HCT116 (cell line): ENCODE measurements at regions not wholly inside any gene's neighbourhood (a gene's known extent, or its start where the extent isn't known, plus 50 kb on each side); places are given as distances from the start of the nearest gene placed in this dataset.

Source experiments
- ATAC-seq: fragments of 200-7000 bp; cut with Tn5 transposase; 2 replicates; pipeline ENCODE4 v1.9.1; 2020; ENCODE audit warnings: mild to moderate bottlenecking, moderate library complexity
- BruUV-seq: library from RNA; stranded (reverse); fragments of 400-500 nt; replicated peaks from 2 replicates; lab custom pipeline; 2021; lab: Mats Ljungman, UMichigan
- CTCF ChIA-PET: fragments of 300-600 bp; sonication (Branson Sonifier 250); formaldehyde crosslinking; loops from one replicate; lab custom pipeline; 2021; ENCODE audit warnings: antibody characterized with exemption; lab: Charles Lee
- POLR2A ChIA-PET: fragments of 300-600, 350-600 bp; sonication (Branson Sonifier 250); formaldehyde crosslinking; loops from one replicate; lab custom pipeline; 2021; ENCODE audit warnings: antibody characterized with exemption; lab: Charles Lee
- RAD21 ChIA-PET, 2 experiments: fragments of 300-600 bp; sonication (Branson Sonifier 250); formaldehyde crosslinking; loops; one replicate each; lab custom pipeline; 2023; ENCODE audit warnings: low total read pairs in 2 of 2; ENCODE audit not compliant: uncharacterized antibody in 2 of 2, unreplicated experiment in 2 of 2, low non-redundant PET in 1 of 2; lab: Charles Lee
- DNase-seq: peaks from one replicate; pipeline ENCODE4 v3.0.0-alpha.2; 2010; ENCODE audit warnings: low read depth, low spot score
- H2AFZ ChIP-seq: fragments of 200-600 bp; shearing (Covaris generic), sonication (generic); 2 replicates; pipeline ENCODE4 v1.6.1; 2017; ENCODE audit warnings: low read depth, mixed run types, mixed read lengths, antibody characterized with exemption, low read length; ENCODE audit not compliant: poor library complexity, severe bottlenecking
- H3K27ac ChIP-seq: 2 replicates; pipeline ENCODE4 v1.5.1; 2012; ENCODE audit warnings: low read depth, low read length
- H3K27me3 ChIP-seq: fragments of 200-600 bp; sonication (generic); 2 replicates; pipeline ENCODE4 v1.6.1; 2016; ENCODE audit warnings: mixed run types, low read length, mixed read lengths; ENCODE audit not compliant: insufficient read depth
- H3K36me3 ChIP-seq, 2 experiments: fragments of 200-500 bp in 1 of 2; fragments of 200-600 bp in 1 of 2; sonication (Bioruptor generic) in 1 of 2; sonication (generic) in 1 of 2; 2 replicates each; pipeline versions ENCODE4 v1.5.1 to v1.6.1; 2014 to 2016; ENCODE audit warnings: low read length in 2 of 2, inconsistent platforms in 1 of 2, mixed read lengths in 1 of 2, mixed run types in 1 of 2; ENCODE audit not compliant: insufficient read depth in 2 of 2, control insufficient read depth in 1 of 2
- H3K4me1 ChIP-seq, 2 experiments: fragments of 200-600 bp in 1 of 2; sonication (generic) in 1 of 2; 2 replicates each; pipeline versions ENCODE4 v1.5.1 to v1.6.1; 2012 to 2017; ENCODE audit warnings: low read length in 2 of 2, inconsistent platforms in 1 of 2, mild to moderate bottlenecking in 1 of 2, mixed read lengths in 1 of 2, mixed run types in 1 of 2, moderate library complexity in 1 of 2; ENCODE audit not compliant: insufficient read depth in 2 of 2, control insufficient read depth in 1 of 2
- H3K4me2 ChIP-seq: fragments of 200-600 bp; sonication (generic); 2 replicates; pipeline ENCODE4 v1.6.1; 2017; ENCODE audit warnings: mixed run types, low read length, mixed read lengths
- H3K4me3 ChIP-seq, 2 experiments: fragments of 200-600 bp in 1 of 2; sonication (generic) in 1 of 2; replicated peaks in 1 of 2; 2 replicates each; pipeline ENCODE4 v1.5.1; 2011 to 2016; ENCODE audit warnings: low read length in 2 of 2, control low read depth in 1 of 2, low read depth in 1 of 2, mild to moderate bottlenecking in 1 of 2, mixed read lengths in 1 of 2, mixed run types in 1 of 2
- H3K79me2 ChIP-seq: fragments of 200-600 bp; sonication (generic); 2 replicates; pipeline ENCODE4 v1.6.1; 2017; ENCODE audit warnings: mild to moderate bottlenecking, mixed run types, low read length, moderate library complexity, mixed read lengths; ENCODE audit not compliant: insufficient read depth
- H3K9ac ChIP-seq: fragments of 200-600 bp; sonication (generic); 2 replicates; pipeline ENCODE4 v1.6.1; 2016; ENCODE audit warnings: low read length, mixed read lengths
- H3K9me2 ChIP-seq: fragments of 200-600 bp; sonication (generic), shearing (Covaris generic); 2 replicates; pipeline ENCODE4 v1.6.1; 2017; ENCODE audit warnings: mixed run types, mild to moderate bottlenecking, moderate library complexity; ENCODE audit not compliant: insufficient read depth
- H3K9me3 ChIP-seq, 2 experiments: fragments of 200-500 bp in 1 of 2; fragments of 200-600 bp in 1 of 2; sonication (Bioruptor generic) in 1 of 2; sonication (generic) in 1 of 2; 2 replicates each; pipeline ENCODE4 v1.6.1; 2014 to 2017; ENCODE audit warnings: low read length in 2 of 2, mixed read lengths in 2 of 2, inconsistent platforms in 1 of 2, low read depth in 1 of 2, mild to moderate bottlenecking in 1 of 2, mixed run types in 1 of 2, moderate library complexity in 1 of 2; ENCODE audit not compliant: control insufficient read depth in 1 of 2, insufficient read depth in 1 of 2
- H4K20me1 ChIP-seq: fragments of 200-600 bp; sonication (generic), shearing (Covaris generic); 2 replicates; pipeline ENCODE4 v1.6.1; 2017; ENCODE audit warnings: mixed run types, mild to moderate bottlenecking, moderate library complexity; ENCODE audit not compliant: insufficient read depth
- CBX3 ChIP-seq: IDR thresholded peaks from 2 replicates; pipeline ENCODE4 v1.6.1; 2012; ENCODE audit warnings: low read depth
- EGR1 ChIP-seq: IDR thresholded peaks from 2 replicates; pipeline ENCODE4 v1.6.1; 2012; ENCODE audit warnings: low read depth
- ELF1 ChIP-seq: IDR thresholded peaks from 2 replicates; pipeline ENCODE4 v1.6.1; 2012; ENCODE audit warnings: low read depth, borderline replicate concordance
- EZH2 ChIP-seq: fragments of 200-600 bp; sonication (generic); IDR thresholded peaks from 2 replicates; pipeline ENCODE4 v1.6.1; 2017; ENCODE audit warnings: antibody characterized with exemption, mixed run types
- EZH2phosphoT487 ChIP-seq: fragments of 200-600 bp; IDR thresholded peaks from 2 replicates; pipeline ENCODE4 v1.6.1; 2018; ENCODE audit warnings: antibody characterized with exemption, borderline replicate concordance
- POLR2A ChIP-seq: IDR thresholded peaks from 2 replicates; pipeline ENCODE4 v1.7.0; 2011; ENCODE audit warnings: borderline replicate concordance; ENCODE audit not compliant: insufficient read depth, insufficient read length; ENCODE audit errors: extremely low read depth
- TCF7L2 ChIP-seq: IDR thresholded peaks from 2 replicates; pipeline ENCODE4 v1.7.0; 2011; ENCODE audit warnings: borderline replicate concordance, inconsistent platforms; ENCODE audit not compliant: insufficient read depth, insufficient read length; ENCODE audit errors: extremely low read depth
- YY1 ChIP-seq: IDR thresholded peaks from 2 replicates; pipeline ENCODE4 v1.6.1; 2011; ENCODE audit warnings: low read length, low read depth, moderate library complexity, mild to moderate bottlenecking; ENCODE audit not compliant: insufficient replicate concordance; ENCODE audit errors: extremely low read depth
- ZNF274 ChIP-seq: fragments of 200-500 bp; sonication (Bioruptor generic); IDR thresholded peaks from 2 replicates; pipeline ENCODE4 v1.6.1; 2014; ENCODE audit warnings: mild to moderate bottlenecking, low read depth, low read length, inconsistent platforms
- intact Hi-C: fragments of 100-400 bp; cut with micrococcal nuclease; formaldehyde crosslinking; loops from 2 replicates; pipeline ENCODE4 v1.10.0; 2022
- TF ChIP-seq, protein P1 (sequence below): IDR thresholded peaks from 2 replicates; pipeline ENCODE4 v1.6.1; 2011; ENCODE audit warnings: mild to moderate bottlenecking, low read length, moderate library complexity; ENCODE audit not compliant: insufficient replicate concordance; ENCODE audit errors: extremely low read depth
- TF ChIP-seq, protein P2 (sequence below): IDR thresholded peaks from 2 replicates; pipeline ENCODE4 v1.6.1; 2012
- TF ChIP-seq, protein P3 (sequence below): IDR thresholded peaks from 2 replicates; pipeline ENCODE4 v1.6.1; 2012
- TF ChIP-seq, protein P4 (sequence below), 3 experiments: fragments of 200-600 bp in 1 of 3; sonication (generic) in 1 of 3; IDR thresholded peaks in 2 of 3; conservative IDR thresholded peaks in 1 of 3; 2 replicates each; pipeline ENCODE4 v1.5.1; 2012 to 2017; ENCODE audit warnings: low read depth in 2 of 3, low read length in 2 of 3, antibody characterized with exemption in 1 of 3, borderline replicate concordance in 1 of 3, control low read depth in 1 of 3, mild to moderate bottlenecking in 1 of 3, mixed read lengths in 1 of 3, mixed run types in 1 of 3, moderate library complexity in 1 of 3; ENCODE audit not compliant: insufficient read depth in 1 of 3

DNA sequence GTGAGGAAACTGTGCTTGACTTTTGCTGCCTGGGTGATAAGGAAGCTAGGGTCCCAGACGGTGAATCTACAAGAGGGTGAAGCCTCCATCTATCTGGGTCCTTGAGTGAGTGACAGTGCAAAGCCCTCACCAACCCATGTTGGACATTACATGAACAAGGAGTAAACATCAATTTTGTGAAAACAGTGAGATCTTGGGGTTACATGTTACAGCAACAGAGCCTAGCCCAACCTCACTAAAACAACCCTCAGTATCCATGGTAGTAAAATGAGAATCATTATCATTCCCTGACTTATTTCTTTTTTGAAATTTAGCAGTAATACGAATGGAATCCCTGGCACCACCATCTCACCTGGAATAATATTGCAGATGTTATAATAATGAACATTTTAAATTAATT, 103.4 kb downstream of the TSN start:
- intact Hi-C loops, result no loop called here
- H4K20me1 ChIP-seq, result no peaks in the 10 kb centered on the region
- no peaks in the 10 kb centered on the region for H3K9me2 ChIP-seq
- TF ChIP-seq EZH2phosphoT487 (no peak), YY1 (no peak), ZNF274 (no peak), POLR2A (no peak), CBX3 (no peak), ELF1 (no peak), EZH2 (no peak), TCF7L2 (no peak), EGR1 (no peak)
- TF ChIP-seq, protein P1, sequence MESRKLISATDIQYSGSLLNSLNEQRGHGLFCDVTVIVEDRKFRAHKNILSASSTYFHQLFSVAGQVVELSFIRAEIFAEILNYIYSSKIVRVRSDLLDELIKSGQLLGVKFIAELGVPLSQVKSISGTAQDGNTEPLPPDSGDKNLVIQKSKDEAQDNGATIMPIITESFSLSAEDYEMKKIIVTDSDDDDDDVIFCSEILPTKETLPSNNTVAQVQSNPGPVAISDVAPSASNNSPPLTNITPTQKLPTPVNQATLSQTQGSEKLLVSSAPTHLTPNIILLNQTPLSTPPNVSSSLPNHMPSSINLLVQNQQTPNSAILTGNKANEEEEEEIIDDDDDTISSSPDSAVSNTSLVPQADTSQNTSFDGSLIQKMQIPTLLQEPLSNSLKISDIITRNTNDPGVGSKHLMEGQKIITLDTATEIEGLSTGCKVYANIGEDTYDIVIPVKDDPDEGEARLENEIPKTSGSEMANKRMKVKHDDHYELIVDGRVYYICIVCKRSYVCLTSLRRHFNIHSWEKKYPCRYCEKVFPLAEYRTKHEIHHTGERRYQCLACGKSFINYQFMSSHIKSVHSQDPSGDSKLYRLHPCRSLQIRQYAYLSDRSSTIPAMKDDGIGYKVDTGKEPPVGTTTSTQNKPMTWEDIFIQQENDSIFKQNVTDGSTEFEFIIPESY, result no peak
- TF ChIP-seq, protein P2, sequence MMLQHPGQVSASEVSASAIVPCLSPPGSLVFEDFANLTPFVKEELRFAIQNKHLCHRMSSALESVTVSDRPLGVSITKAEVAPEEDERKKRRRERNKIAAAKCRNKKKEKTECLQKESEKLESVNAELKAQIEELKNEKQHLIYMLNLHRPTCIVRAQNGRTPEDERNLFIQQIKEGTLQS, result no peak
- TF ChIP-seq, protein P3, sequence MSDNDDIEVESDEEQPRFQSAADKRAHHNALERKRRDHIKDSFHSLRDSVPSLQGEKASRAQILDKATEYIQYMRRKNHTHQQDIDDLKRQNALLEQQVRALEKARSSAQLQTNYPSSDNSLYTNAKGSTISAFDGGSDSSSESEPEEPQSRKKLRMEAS, result no peak
- TF ChIP-seq, protein P4, sequence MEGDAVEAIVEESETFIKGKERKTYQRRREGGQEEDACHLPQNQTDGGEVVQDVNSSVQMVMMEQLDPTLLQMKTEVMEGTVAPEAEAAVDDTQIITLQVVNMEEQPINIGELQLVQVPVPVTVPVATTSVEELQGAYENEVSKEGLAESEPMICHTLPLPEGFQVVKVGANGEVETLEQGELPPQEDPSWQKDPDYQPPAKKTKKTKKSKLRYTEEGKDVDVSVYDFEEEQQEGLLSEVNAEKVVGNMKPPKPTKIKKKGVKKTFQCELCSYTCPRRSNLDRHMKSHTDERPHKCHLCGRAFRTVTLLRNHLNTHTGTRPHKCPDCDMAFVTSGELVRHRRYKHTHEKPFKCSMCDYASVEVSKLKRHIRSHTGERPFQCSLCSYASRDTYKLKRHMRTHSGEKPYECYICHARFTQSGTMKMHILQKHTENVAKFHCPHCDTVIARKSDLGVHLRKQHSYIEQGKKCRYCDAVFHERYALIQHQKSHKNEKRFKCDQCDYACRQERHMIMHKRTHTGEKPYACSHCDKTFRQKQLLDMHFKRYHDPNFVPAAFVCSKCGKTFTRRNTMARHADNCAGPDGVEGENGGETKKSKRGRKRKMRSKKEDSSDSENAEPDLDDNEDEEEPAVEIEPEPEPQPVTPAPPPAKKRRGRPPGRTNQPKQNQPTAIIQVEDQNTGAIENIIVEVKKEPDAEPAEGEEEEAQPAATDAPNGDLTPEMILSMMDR (IDR thresholded peaks at IDR 0.05 in 2 of 3, conservative IDR thresholded peaks at IDR 0.05 in 1 of 3; ENCODE audit: borderline replicate concordance in 1 of 3, insufficient read depth in 1 of 3, low read depth in 2 of 3, low read length in 2 of 3), result no peak
- RAD21 ChIA-PET, result no interaction called here
- no peak overlapping the region for H3K9ac ChIP-seq
- H2AFZ ChIP-seq, result no peak overlapping the region
- POLR2A ChIA-PET, result no interaction called here
- ATAC-seq, result no peak
- no TSS peak for BruUV-seq
- CTCF ChIA-PET, result no interaction called here
- no peak overlapping the region for H3K27ac ChIP-seq
- H3K4me3 ChIP-seq, result no peak overlapping the region
- peaks cover 0 to 12% of the 10 kb centered on the region in 2 experiments; a peak in 1 of 4 replicates for H3K9me3 ChIP-seq
- no peaks in the 10 kb centered on the region for H3K79me2 ChIP-seq
- H3K27me3 ChIP-seq, result peaks cover 27% of the 10 kb centered on the region
- no peak for DNase-seq
- H3K4me2 ChIP-seq, result no peak overlapping the region
- H3K4me1 ChIP-seq, result no peaks in the 10 kb centered on the region
- H3K36me3 ChIP-seq, result no peaks in the 10 kb centered on the region
